T-helper 2 cell treated with Interferon-gamma antibody and Interleukin-4, amounts not matched to agents 100 ng/mL and 5 ng/mL, for 36 hours (primary cell): ENCODE measurements at regions not wholly inside any gene's neighbourhood (a gene's known extent, or its start where the extent isn't known, plus 50 kb on each side); places are given as distances from the start of the nearest gene placed in this dataset.

Experiments used
- intact Hi-C: fragments of 100-400 bp; cut with micrococcal nuclease; formaldehyde crosslinking; loops from one replicate; pipeline ENCODE4 v1.15.1; 2023

DNA sequence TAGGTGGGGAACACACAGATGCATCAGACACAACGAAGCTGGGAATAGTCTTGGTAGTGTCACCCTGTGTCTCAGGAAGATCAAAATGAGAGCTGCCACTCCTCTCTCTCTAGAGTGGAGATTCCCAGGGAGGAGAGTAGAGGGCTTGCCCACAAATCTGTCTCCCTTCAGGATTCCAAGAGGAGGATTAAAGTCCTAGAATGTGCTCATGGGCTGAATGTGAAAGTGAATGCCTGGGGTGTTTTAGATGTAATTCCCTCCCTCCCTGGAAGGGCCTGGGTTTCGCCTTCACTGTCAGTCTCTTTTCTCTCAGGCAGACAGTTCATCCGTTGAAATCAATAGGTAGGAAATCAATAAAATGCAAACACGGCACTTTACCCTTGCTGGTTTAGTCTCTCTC lies 282.6 kb upstream of the PPARGC1A start:
- intact Hi-C loops: no loop called here

DNA sequence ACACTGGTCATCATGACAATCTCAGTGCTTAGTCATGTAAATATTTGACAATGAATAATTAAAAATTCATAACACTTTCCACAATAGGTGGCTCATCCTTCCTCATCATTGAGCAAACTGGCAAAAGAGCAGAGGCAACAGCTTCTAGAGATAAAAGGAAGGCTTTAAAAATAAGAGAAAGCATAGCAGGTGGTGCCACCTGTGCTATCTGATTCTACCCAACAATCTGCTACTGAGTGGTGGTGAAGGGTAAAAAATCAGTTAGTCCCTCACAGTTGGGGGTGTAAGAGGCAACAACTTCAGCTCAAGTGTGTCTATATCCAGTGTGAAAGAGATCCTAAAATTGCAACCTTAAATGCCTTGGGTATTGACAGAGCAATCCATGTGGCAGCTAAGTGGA lies 280.1 kb upstream of the PPARGC1A start:
- intact Hi-C loops: no loop called here

DNA sequence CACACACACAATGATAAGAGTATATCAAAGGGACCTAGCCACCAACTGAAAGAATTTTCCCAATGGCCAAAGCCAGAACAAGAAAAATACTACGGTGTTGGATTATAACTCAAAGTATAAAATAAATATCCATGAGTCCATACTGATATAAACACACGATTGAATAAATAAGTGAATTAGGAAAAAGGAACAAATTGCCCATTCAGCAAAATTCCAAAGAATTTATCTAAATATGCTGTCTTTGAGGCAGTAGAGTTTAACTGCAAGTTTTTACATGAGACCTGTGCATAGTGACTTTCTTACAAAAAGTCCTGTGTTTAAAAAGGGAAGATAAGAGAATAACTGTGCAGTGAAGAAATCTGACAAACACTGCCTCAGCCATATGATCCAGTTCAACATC lies 278.8 kb upstream of the PPARGC1A start:
- intact Hi-C loops: no loop called here

DNA sequence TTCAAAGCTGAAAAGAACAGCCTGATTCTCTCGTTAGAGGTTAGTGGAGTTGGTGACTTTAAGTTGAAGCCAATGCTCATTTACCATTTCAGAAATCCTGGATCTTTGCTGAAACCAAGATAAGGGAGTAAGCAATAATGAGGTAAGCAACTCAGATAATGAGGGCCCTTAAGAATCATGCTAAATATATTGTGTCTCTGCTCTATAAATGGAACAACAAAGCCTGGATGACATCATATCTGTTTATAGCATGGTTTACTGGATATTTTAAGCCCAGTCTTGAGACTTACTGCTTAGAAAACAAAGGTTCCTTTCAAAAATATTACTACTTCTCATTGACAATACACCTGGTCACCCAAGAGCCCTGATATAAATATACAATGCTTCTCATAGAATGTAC lies 276.7 kb upstream of the PPARGC1A start:
- intact Hi-C loops: no loop called here

DNA sequence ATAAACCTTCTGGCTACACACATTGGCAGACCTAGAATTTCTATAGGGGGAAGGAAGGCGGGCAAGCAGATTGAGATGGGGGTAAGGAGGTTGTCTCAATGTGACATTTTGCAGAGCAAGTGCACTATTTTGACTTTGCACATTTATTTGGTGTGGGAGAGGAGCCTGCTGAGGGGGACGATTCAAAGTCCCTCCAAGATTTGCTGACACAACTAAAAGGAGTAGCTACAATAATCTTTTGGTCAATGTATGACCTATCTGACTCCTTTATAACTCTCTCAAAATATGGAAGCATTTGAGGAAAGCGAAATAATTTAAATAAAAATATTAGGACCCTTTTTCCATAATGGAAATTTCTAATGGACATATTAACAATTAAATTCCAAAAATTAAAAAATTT lies 274.9 kb upstream of the PPARGC1A start:
- intact Hi-C loops: no loop called here

DNA sequence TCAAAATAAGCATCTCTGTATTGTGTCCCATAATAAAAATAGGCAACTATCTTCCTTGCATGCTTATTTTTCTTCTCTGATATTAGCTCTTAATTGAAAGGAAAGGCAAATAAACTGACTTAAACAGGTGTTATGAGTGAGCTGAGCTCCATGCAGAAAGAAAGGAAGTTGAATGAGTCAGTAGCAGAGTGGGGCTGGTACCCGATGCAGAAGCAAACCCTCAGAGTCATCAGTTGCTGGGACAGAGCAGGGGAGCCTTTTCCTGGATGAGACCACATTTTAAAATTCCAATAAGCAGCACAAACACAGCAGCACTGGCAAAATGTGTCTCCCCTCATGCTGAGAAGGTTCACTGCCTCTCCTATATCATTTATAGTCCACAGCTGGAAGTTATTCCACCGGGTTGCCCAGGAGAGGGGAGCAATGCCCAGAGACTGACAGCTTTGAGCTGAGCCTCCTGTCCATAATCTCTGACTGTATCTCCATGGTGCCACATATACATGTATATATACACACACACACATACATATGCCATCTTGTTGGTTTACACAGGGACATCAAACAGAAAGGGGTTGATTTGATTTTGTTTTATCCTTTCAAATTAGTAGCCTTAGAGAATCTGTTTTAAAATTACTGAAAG lies 274.3 kb upstream of the PPARGC1A start:
- intact Hi-C loops: no loop called here

DNA sequence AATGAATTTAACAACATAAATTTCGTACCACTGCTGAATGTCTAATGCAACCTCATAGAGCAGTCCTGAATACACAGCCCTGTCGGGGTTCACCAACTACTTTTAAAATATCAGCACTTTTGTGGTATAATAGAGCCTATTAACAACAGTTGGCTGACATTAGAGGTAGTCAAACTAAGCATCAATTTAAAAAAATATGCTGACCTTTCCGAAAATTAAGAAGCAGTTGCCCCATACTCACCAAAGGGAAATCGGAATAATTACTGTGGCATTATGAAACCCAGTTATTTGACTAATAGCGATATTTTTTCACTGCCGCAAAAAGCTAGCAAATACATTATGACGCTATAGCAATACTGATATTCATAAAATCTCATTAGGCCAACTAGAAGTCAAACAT lies 273.5 kb upstream of the PPARGC1A start:
- intact Hi-C loops: no loop called here

DNA sequence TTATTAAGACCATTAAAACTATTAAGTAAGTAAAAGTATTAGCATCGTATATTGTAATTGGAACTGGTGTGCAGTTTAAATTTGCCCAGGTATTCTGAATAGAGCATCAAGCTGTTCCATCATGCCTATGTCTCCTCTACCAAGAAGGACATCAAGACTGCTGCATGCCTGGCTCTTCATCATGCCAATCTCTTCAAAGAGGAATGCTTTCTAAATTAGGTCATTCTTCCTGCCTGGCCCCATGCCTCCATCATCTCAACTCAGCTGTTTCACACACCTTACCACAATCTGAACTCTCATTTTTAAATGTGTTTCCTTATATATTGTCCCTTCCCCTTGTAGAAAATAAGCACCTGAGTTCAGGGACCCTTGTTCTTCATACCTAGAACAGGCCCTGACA lies 270.5 kb upstream of the PPARGC1A start:
- intact Hi-C loops: no loop called here

DNA sequence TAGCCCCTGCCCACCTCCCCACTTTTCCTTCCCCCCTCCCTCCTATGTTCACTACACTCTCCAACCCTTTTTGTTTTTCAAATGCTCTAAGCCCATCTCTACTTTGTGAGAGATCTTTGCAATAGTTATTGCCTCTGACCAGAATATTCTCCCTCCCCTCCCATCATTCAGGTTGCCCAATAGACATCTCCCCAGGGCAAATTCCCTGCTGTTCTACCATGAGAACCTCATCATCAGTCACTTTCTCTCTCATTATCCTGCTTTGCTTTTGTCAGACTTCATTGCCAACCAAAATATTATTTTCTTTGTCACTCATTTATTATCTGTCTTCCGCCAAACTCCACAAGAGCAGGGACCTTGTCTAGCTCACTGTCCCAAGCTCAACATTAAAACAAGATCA lies 268.2 kb upstream of the PPARGC1A start:
- intact Hi-C loops: no loop called here

DNA sequence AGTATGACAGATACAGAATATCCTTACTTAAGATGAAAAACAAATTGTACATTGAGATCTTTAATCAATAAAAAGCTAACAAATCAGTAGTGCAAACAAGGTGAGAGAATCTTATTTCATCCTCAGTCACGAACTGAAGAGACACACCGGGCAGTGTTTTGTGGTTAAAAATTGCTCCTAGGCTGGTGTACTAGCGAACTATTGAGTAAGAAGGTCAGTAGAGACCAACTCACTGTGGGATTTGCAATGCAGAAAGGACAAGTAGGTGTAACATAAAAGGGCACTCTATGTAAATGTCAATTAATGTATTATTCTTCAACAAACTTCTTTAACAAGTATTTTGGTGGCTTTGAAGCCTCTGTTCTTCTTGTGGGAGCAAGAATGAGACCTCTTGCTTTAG lies 260.2 kb upstream of the PPARGC1A start:
- intact Hi-C loops: no loop called here

DNA sequence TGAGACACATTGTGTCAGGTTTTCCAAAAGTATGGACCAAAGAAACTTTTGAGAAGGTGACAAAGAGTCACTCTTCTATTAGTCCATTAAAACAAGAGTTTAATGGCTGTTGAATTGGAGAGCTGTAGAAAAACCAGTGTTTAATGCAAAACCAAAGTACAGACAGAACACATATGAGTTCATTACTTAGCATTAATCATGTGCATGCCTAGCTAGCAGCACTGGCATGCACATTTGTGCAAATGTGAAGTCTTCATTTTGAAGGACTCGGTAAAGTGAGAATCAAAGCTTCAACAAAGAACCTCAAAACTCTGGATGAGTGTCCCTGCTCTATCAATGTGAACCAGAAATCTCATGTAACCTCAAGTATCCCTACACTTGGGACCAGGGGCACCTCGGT lies 256.3 kb upstream of the PPARGC1A start:
- intact Hi-C loops: no loop called here

DNA sequence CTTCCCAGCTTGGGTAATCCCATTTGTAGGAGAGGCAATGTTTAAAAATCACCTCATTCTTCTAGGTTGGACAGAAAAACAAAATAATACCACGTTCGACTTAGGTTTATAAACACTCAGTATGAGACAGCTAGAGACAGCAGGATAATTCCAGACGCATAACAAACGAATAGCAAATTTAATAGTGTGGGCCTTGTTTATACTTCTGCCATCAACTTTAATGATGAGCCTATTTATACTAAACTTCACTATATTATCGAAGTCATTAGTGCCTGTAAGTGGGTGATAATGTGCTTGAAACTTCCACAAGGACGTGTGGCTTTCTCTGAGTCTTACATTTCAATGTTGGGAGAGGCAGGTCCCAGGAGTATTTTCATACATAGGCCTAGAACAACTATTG lies 255.7 kb upstream of the PPARGC1A start:
- intact Hi-C loops: no loop called here

DNA sequence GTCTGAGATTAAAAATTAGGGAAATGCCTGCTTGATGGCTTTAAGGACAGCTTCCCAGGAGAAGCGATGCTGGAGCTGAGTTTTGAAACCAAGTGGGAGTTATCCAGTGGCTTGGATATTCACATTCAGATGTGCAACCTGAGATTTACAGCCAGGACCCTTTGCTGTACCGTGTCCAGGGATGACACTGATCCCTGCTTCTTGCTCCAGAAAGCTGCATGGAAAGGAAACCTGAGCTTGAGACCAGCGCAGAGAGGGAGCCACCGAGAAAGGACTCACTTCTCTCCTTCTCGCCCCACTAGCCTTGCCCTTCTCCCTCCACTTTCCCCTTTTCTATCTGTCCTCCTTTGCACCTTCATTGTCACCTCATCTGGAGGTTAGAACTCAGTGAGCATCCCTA lies 254.5 kb upstream of the PPARGC1A start:
- intact Hi-C loops: no loop called here

DNA sequence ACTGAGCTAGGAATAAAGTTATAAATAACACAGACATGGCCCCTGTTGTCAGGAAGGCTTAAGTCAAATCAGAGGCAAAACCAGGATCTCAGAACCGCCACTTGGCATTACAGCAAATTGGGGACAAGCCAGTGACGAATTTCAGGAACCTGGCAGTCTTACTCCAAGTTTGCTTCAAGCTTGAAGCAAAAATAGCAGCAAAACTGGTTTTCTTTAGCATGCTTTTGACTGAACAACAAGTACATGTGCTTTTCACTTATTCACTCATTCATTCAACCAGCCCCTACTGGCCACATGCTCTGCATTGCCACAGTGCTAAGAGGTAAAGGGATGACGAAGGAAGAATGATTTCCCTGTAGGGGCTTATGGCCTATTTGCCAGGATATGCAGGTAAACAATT lies 253.9 kb upstream of the PPARGC1A start:
- intact Hi-C loops: no loop called here

DNA sequence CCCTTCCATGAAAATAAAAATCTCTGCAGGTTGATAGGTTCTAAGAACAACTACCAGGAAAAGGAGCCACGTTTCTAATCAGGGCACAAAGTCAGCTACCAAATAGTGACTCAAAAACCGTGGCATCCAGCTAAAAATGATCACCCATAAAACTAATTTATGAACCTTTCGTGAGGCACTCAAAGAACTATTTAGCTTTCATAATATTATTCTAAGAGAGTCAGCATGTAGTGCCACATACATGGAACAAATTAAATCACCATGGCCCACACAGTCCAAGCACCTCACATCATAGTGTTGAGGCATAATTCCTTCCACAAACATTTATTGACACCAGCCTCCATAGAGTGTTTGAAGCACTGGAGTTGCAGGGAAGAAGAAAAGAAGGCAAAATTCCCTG lies 252.0 kb upstream of the PPARGC1A start:
- intact Hi-C loops: no loop called here

DNA sequence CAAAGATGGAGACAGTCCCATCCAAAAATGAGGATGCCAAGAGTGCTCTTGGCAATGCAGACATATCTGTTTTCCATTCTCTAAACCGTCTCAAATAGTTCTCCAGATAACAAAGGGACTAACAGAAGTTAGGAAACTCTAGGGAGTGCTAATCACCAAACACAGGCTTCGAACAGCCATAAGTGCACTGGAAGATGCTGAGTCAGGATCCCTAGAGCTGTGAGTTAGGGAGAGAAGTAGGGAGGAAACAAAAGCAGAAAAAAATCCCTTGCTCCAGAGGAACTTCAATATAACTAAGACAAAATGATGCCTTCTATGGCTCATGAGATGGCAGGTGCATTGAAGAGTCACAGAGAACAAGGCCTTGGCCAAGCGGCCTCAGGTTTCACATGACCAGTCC lies 251.0 kb upstream of the PPARGC1A start:
- intact Hi-C loops: no loop called here

DNA sequence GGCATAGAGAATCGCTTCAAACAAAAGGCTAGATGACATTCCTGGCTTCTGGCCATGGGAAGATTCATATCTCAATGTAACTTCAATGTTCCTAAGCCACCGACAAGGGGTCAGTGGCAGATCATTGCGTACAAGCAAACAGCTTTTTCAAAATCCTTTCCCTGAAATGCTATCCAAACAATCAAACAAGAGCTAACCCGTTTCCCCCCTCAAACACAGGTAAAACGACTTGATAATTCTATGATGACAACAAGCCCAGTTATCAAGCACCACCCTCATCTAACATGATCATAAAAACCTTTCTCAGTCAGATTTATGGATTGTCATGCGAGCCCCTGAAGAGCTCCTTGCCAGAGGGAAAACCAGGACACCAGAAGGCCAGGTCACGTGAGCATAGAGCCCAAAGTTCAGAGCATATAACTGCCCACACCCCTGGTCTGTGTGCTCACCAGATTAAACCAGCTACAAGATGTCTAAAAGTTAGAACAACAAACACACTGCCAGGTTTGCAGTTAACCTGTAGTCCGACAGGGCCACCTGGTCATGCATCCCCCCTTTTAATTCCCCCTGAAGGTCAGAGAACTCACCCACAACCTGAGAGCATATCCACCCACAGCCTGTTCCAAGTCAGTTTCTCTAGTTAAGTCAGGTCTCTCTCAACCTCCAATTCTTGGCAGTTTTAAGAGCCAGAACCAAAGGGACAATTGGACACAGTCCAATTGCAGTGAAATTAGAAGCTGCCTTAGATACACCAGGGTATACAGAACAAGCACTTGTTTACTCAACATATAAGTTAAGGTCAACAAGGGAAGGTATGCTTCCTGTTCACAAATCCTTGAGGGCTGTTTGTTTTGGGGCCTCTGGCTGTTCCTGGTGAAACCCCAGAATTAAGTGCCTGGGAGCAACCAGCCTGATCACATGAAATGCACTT lies 248.1 kb upstream of the PPARGC1A start:
- intact Hi-C loops: no loop called here

DNA sequence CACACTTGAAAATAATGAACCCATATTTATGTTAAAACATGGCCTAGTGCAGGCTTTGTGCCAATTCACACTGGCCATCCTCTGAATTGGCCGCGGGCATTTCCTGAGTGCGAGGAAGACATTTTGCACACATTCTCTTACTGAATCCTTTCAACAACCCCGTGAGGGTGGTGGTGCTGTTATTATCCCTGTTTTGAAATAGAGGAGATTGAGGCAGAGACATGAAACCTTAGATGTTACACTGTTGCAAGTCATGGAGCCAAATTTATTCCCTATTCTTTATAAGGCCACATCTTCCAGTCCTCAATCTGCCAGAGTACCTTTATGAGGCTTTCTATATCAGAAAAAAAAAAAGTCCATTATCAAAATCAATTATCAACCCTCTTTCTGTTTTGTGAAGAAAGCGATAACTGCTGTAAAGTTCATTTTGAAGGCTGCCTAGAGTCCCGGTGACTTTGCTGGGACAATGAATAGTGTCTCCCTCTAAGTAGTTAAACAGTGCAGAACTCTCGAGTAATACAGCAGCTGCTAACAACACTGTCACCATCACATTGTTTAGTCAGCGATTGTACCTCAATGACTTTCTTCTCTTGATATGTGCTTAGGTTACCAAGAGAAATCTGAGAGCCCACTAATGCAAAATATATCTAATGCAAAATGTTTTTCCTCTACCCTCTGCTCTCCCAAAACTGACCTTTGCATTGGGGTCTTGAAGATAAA lies 242.3 kb upstream of the PPARGC1A start:
- intact Hi-C loops: no loop called here

DNA sequence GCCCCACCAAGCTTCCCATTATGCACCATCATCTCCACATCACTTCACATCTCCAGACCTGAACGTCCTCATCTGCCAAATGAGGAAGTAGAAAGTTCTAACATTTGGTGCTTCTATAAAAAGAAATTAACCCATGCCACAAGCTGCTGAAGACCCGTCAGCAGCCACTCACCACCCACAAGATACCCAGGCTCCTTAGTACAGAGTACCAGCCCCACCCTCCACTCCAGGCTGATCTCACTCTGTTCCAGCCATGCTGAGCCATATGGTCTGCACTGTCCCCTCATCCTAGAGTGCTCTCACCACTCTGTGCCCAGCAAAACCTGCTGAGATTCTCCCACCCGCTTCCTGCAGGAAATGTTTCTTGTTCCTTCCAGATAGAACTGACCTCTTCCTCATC lies 240.8 kb upstream of the PPARGC1A start:
- intact Hi-C loops: no loop called here

DNA sequence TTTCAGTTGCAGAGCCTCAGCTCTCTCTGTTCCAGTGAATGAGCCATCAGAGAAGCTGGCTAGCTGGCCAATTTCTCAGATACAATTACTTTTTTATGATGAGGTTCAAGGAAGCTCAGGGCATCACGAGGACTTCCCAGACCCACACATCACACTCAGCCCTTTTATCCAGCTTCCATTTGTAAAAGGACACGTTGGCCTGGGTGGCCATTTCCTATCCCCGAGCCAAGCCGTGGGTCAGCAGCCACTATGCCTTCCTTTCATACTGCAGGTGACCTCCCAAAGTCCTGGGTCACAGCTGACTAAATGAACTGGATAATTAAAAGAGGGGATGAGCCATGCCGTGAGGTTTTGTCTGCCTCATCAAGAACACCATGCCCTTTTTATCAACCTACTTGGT lies 236.9 kb upstream of the PPARGC1A start:
- intact Hi-C loops: no loop called here

DNA sequence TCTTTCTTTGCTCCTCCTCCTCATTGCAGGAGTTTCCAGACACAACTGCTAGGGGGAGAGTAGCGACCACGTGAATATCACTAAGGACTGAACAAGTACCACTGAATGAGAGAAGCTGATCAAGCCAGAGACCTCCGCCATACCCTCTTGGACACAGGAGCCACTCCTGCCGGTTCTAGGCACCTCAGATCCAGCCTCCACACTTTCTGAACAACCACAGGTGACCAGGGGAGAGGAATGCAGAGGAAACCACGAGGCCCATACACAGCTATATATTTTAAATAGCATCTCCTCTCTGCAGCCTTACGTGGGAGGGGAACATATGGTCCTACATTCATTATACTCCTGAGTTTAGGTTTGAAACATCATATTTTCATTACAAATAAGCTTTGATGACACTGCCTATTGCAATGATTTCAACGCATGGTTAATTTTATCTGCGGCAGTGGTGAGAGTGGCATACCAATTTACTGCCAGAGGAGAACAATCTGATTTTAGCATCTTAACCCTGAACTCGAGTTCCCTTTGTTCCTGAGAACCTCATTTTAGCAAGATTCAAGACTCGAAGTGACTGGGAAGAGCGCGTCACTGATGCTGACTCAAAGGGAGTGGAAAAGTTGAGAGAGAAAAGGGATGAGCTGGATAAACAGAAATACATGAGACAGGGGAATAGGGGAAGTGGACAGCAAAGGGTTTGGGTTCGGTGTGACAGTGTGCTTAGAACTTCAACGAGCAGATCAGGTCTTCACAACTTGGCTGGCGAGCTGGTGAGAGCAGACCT lies 231.7 kb upstream of the PPARGC1A start:
- intact Hi-C loops: no loop called here

DNA sequence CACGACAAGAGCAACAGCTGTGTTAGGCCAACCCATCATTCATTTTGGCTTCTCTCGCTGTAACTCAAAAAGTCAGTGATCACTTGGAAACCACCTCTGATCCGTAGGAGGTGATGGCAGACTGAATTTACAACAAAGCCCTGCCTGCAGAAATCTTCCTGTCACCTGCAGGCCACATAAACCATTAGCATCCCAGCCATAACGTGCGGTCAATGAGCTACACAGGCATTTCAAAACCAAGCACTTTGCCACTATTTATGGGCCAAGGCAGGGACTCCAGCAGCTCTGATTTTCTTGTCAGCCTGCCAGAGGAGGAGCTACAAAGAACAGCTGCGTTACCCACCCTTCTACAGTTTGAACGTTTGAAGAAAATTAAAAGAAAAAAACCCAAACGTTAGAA lies 228.1 kb upstream of the PPARGC1A start:
- intact Hi-C loops: no loop called here
